ENCODE measurements at regions not wholly inside any gene's neighbourhood (a gene's known extent, or its start where the extent isn't known, plus 50 kb on each side); places are given as distances from the start of the nearest gene placed in this dataset.
"Not testable (repeated sequence)": the region's sequence is repeated elsewhere in the genome, so short reads cannot be mapped to it uniquely, and the experiment has no call there.

DNA sequence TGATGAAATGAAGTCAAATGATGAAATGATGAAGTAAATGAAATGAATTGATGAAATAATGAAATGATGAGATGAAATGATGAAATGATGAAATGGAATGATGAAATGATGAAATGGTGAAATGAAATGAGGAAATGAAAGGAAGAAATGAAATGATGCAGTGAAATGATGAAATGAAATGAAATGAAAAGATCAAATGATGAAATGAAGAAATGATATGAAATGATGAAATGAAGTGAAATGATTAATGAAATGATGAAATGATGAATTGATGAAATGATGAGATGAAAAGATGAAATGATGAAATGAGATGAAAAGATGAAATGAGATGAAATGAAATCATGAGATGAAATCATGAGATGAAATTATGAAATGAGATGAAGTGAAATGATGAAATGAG is 139.2 kb upstream of the ERV3-1 start:
- not testable (repeated sequence) for DNase-seq (ENCODE audit: low read depth)

DNA sequence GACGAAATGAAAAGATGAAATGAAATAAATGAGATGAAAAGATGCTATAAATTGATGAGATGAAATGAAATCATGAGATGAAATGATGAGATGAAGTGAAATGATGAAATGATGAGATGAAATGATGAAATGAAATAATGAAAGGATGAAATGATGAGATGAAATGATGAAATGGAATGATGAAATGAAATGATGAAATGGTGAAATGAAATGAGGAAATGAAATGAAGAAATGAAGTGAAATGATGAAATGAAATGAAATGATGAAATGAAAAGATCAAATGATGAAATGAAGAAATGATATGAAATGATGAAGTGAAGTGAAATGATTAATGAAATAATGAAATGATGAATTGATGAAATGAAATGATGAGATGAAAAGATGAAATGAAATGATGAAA is 138.5 kb upstream of the ERV3-1 start:
- DNase-seq (ENCODE audit: low read depth), result not testable (repeated sequence)

DNA sequence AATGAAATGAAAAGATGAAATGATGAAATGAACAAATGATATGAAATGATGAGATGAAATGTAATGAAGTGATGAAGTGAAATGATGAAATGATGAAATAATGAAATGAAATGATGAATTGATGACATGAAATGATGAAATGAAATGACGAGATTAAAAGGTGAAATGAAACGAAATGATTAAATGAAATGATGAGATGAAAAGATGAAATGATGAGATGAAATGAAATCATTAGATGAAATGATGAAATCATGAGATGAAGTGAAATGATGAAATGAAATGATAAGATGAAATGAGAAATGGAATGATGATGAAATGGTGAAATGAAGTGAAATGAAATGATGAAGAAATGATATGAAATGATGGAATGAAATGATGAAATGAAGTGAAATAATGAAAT is 138.1 kb upstream of the ERV3-1 start:
- DNase-seq (ENCODE audit: low read depth), result not testable (repeated sequence)

DNA sequence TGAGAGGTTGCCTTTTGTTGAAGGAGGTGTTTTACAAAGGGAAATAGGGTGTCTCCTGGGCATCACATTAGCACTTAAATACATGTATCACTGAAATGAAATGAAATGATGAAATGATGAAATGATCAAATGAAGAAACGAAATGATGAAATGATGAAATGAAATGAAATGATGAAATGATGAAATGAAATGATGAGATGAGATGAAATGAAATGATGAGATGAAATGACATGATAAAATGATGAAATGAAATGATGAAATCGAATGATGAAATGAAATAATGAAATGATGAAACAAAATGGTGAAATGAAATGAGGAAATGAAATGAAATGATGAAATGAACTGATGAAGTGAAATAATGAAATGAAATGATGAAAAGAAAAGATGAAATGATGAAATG is 137.6 kb upstream of the ERV3-1 start:
- not testable (repeated sequence) for DNase-seq (ENCODE audit: low read depth)

DNA sequence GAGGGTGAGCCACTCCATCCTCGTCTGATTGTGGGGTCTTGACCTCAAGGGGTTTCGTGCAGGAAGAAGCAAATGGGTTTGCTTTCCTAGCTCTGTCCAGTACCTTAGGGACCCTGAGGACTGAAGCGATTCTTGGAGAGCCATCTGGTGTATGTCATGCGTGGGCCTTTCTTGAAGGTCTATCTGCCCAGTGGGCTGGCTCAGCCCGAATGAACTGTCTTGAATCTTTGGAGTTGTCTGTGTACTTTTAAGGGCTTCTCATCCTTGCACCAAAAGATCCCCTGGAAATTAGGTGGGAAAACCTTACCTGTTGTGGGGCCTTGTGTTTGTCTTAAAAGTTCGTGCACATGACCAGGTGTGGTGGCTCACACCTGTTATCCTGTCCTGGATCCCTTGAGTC is 135.4 kb upstream of the ERV3-1 start:
- DNase-seq (ENCODE audit: low read depth), result not testable (repeated sequence)

DNA sequence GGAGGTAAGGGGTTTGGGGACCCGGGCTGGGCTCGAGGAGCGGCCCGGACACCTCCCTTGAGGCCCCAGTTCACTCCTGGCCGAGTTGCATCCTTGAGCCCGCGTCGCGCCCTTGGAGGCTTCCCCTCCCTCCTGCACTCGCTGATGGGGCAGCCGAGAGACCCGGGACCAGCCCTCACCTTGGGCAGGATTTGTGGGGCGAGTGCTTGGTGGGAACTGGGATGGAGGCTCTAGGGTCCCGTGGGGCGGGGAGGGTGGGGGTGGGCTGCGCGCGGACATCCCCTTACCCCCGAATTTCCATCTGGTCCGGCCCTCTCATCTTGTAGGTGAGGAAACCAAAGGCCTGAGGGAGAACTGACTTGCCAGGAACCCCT is 134.9 kb upstream of the ERV3-1 start:
- not testable (repeated sequence) for DNase-seq (ENCODE audit: low read depth)

DNA sequence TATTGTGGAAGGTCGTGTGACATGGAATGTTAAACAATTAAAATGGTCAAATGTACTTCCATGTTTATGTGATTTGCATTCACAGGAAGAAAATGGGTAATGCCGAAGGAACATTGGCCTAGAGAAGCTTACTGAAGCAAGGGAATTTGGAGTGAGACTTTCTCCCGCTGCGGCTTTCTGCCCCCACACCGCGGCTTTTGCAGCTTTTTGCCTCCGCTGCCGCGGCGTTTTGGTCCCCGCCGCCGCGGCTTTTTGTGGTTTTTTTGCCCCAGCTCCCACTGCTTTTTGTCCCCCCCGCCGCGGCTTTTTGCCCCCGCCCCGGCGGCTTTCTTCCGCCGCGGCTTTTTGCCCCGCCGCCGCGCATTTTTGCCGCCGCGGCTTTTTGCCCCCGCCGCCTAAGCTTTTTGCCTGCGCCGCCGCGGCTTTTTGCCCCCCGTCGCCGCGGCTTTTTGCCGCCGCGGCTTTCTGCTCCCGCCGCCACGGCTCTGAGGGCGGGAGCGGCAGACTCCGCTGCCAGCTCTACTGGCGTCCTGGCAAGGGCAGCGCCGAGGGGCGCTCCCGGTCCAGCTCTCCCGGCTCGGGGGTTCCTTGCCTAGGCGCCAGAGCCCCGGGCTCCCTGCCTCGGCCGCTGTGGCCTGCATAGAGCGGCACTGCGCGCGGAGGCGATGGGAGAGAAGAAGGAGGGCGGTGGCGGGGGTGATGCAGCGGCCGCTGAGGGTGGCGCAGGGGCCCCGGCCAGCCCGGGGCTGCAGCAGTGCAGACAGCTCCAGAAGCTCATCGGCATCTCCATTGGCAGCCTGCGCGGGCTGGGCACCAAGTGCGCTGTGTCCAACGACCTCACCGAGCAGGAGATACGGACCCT is 134.3 kb upstream of the ERV3-1 start:
- not testable (repeated sequence) for DNase-seq (ENCODE audit: low read depth)

DNA sequence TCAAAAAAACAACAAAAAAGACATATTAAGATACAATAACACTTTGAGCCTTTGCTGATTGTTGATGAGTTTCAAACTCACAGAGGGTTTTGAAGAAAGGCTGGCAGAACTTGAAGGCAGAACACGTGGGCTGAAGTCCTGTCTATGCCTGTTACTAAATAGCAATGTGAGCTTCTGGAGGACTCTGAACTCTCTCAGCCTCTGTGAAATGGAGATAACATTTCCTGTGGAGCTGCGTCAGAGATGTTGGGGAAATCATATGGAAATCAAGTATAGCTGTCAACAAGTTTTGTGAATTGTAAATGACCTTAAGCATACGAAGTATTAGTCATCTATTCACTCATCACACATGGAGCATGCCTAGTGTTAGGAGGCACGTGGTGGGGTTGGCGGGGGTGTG is 130.4 kb upstream of the ERV3-1 start:
- DNase-seq (ENCODE audit: low read depth), result not testable (repeated sequence)

DNA sequence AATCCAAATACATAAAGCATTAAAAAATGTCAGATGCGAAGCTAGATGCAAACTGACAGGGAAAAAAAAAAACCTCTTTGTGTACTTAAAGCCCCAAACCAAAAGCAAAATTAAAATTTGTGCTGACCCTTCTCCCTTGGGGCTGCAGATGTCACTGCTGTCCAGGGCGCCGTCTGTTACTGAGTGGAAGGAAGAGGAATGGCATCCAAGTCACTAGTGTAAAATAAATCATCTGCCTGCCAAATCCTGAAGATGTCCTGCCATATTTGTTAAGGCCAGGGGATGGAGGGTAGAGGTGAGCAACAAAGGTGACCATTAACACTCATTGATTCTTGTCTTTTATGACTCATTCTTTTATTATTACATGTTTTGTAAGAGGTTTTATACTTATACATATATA is 126.6 kb upstream of the ERV3-1 start:
- not testable (repeated sequence) for DNase-seq (ENCODE audit: low read depth)

DNA sequence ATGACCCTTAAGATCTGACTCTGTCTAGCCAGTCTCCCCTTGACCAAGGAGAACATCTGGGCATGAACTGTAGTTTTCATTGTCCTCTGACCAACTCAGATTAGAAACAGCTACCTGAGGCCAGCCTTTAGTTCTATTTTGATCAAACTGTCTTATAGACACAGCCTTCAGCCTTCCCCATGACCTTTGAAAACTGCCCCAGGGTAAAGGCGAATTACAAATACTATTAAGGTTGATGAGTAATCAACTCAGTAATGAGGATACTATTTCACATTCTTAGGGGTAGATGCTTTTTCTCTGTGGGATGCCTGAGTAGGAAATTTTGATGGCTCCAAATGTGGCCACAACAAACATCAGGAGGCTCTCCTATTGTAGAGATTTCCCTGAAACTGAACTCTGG is 125.8 kb upstream of the ERV3-1 start:
- DNase-seq (ENCODE audit: low read depth), result not testable (repeated sequence)

DNA sequence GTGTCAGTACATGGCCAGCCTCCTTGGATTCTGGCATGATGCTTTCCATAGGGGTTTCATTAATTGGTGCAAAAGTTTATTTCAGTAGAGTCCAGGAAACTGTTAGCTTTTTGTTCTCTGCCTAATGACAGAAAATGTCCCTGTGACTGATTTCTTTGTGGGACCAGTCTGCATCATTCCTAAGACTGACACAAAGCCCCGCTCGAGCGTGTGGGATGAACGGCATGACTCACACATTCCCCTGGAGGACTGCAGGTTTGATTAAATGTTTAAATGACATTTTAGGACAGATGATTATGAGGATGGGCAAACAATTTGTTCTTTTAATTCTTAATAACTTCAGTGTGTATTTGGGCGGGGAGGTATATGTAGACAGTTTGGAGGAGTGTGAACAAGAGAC is 120.9 kb upstream of the ERV3-1 start:
- not testable (repeated sequence) for DNase-seq (ENCODE audit: low read depth)

DNA sequence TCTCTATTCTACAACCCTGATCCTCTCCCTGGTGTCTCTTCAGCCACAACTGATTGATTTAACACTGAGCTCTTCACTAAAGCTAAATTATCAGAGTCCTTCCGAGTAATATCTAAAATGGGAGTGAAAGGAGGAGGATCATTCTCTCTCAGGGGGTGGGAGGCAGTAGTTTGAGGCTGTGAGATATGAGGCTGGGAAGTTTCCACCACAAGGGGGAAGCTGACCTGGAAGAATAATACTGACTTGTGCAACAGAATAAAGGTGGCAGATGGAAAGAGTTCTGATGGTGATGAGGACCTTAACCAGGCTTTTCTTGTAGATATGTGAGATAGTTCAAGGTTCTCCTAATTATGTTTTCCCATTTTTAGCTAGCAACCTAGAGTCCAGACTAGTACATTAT is 118.1 kb upstream of the ERV3-1 start:
- DNase-seq (ENCODE audit: low read depth), result not testable (repeated sequence)

DNA sequence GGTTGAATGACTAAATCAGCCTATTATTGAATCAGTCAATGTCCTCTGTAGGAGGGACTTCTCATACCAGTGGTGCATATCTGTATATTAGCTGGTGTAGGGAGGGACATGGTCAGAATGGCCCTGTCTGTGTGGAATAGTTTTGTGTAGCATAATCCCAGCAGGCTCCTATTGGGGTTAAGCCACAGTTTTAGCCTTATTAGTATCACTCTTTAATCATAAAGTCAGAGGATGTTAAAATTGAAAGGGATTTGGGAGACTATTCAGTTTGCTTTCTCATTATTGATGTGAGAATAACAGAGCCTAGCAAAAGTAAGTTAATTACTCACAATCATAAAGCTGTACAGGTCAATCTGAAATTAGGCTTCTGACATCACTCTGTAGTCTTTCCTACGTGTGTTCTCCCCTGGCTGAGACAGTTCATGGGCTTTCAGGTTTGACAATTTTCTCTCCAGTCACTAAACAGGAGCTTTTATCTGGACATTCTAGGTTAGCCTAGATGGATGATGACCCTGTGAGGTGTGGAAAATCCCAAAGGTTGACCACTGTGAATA is 99.2 kb upstream of the ERV3-1 start:
- DNase-seq (ENCODE audit: low read depth), result not testable (repeated sequence)

DNA sequence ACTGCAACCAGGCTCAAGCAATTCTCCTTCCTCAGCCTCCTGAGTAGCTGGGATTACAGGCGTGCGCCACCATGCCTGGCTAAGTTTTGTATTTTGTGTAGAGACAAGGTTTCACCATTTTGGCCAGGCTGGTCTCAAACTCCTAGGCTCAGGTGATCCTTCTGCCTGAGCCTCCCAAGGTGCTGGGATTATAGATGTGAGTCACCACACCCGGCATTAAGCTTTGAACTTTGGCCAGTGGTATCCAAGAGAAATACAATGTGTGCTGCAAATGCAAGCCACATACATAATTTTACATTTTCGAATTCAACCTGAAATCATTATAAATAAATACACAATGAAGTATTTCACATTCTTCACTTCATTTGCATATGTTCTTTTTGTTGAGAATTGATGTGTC is 94.0 kb upstream of the ERV3-1 start:
- DNase-seq (ENCODE audit: low read depth), result not testable (repeated sequence)

DNA sequence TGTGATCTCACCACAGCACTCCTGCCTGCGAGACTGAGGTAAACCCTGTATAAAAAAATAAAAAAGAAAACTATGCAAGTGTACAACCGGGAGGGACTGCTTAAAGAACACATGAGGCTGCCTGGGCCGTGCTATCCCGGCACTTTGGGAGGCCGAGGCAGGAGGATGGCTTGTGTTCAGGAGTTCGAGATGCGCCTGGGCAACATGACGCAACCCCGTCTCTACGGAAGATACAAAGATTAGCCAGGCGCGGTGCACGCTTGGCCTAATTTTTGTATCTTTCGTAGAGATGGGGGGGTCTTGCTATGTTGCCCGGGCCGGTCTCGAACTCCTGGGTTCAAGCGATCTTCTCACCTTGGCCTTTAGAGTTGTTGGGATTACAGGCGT is 75.2 kb upstream of the ERV3-1 start:
- not testable (repeated sequence) for DNase-seq (ENCODE audit: low read depth)

DNA sequence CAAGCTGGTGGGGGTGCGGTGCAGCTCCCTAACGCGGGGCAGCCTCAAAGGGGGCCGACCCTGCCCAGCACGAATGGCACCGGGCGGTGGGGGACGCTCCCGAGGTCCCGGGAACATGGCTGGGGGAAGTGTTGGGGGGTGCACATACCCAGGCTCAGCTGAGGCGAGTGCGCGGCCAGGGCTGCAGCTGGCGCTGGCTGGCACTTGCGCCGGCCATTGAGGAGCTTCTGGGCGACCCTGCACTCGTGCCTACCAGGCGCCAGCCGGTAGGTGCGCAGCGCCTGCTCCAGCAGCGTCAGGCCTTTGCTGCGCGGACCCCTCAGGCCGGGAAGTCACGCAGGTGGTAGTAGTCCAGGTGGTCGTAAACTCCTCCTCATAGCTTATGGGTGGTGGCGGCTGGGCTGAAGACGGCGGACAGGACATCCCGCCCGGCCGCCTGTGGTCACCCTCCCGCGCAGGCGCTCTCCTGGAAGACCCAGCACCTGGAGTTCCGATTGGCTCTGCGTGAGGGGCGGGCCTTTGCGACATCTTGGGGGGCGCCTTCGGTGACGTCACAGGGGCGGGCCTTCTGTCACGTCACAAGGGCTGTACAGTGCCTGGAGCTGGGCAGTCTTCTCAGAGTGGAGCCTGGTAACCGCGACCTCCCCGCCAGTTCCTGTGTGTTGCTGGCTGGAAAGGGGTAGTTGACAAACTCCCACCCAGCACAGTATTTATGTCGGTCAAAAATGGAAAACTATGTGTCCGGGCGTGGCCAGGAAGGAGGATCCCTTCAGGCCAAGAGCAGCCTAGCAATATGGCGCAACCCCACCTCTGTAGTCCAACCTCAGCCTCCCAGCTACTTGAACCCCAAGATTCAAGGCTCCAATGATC is 74.5 kb upstream of the ERV3-1 start:
- peak; percentile 96 for DNase-seq (ENCODE audit: low read depth)

DNA sequence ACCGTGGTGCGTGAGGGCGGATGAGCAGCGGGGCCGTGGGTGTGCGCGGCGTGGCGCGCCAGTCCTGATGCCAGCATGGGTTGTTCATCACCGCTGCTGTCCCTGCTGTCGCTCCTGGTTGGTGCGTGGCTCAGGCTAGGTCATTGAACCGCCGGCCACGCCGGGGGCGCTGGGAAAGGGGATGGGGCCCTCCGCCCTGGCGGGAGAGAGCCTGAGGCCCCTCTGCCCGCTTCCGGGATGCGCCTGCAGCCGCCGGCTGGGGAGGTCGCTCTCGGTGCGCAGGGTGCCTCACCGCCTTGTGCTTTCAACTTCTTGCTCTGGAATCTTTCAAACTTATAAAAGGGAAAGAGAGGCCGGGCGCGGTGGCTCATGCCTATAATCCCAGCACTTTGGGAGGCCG is 68.5 kb upstream of the ERV3-1 start:
- not testable (repeated sequence) for DNase-seq (ENCODE audit: low read depth)

DNA sequence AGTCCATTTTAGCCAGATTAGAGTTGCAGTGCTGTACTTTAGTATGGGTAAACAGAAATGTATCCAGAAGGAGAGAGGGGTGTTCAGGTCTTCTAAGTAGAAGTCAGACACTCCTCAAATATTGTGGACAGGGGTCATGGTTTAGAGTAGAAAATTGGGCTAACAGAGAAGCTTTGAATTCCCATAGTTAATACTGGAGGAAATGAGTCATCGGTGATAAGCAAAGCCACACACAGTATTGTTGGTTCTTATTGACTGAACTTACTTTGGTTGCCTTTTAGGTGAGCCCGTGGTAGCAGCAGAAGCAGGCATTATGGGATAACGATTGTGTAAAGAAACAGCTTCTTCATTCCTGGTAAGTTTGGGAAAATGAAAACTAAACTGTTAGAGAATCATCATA is 66.7 kb upstream of the ERV3-1 start:
- not testable (repeated sequence) for DNase-seq (ENCODE audit: low read depth)

DNA sequence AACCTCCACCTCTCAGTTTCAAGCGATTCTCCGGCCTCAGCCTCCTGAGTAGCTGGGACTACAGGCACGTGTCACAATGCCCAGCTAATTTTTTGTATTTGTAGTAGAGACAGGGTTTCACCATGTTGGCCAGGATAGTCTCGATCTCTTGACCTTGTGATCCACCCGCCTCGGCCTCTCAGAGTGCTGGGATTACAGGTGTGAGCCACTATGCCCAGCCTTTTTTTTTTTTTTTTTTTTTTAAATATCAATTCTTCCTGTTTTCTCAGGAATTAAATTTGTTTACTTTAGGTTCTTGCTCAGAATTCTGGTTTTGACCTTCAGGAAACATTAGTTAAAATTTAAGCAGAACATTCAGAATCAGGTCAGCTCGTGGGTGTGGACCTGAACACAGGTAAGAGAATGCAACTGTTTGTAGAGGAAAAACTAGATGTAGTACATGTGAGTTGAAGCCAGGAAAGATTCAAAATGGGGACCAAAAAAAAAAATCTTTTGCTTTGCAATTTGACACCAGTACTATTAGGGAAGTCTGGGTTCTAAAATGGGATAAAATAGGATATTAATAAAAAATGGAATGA is 65.5 kb upstream of the ERV3-1 start:
- DNase-seq (ENCODE audit: low read depth), result not testable (repeated sequence)

DNA sequence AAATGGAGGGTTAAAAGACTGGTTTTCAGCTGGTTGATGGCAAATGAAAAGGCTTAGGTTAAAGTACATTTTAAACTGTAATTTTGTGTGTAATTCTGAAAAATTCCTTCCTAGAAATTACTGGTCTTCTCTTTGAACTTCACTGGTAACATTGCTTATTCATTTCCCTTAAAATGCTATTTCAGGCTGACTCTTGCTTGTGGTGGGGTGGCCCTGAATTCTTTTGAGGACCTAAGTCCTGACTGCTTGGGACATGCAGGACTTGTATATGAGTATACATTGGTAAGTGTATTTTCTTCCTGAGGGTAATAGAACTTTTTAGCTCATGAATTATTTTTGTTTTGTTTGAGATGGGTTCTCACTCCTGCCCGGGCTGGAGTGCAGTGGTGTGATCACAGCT is 63.0 kb upstream of the ERV3-1 start:
- DNase-seq (ENCODE audit: low read depth), result not testable (repeated sequence)

DNA sequence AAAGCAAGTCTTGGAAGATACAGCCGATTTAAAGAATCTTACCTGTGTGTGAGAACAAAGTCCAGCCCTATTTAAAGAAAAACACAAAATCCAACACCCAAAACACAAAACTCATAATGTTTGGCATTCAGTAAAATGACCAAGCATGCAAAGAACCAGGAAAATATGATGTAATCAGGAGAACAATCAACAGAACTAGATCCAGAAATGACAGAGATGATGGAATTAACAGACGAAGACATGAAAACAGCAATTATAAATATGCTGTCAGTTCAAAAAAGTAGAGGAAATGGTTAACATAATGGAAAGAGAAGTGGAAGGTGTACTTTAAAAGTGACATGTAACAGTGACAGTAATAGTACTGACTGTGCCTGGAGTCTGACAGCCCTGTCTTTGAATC is 56.1 kb upstream of the ERV3-1 start:
- not testable (repeated sequence) for DNase-seq (ENCODE audit: low read depth)

DNA sequence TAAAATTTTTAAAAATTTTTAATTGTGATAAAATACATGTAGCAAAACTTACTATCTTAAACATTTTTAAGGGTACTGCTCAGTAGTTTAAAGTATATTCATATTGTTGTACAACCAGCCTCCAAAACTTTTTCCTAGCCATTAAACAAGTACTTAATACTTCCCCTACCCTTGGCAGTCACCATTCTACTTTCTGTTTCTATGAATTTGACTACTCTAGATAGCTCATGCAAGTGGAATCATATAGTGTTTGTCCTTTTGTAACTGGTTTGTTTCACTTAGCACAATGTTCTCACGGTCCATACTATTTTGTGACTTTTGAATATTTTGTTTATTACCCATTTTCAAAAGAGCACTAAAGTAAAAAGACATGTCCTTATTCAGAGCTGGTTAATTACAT is 52.8 kb upstream of the ERV3-1 start:
- not testable (repeated sequence) for DNase-seq (ENCODE audit: low read depth)
